OCI-LY3 (cell line): ENCODE measurements at regions not wholly inside any gene's neighbourhood (a gene's known extent, or its start where the extent isn't known, plus 50 kb on each side); places are given as distances from the start of the nearest gene placed in this dataset.

ENCODE experiments used
- CTCF ChIP-seq: fragments of 200-600, 300-600 bp; sonication (generic); IDR thresholded peaks from 2 replicates; pipeline ENCODE4 v1.5.1; 2014; ENCODE audit warnings: antibody characterized with exemption, low read length, low read depth
- EZH2phosphoT487 ChIP-seq: fragments of 200-600 bp; shearing (Covaris generic); IDR thresholded peaks from 2 replicates; pipeline ENCODE4 v1.6.1; 2018; ENCODE audit warnings: antibody characterized with exemption, mixed run types, low read depth

GRCh38 chr18:41077076-41077475, 878.0 kb upstream of the PIK3C3 start:
- TF ChIP-seq CTCF (no peak), EZH2phosphoT487 (no peak)
